ENCODE measurements at regions not wholly inside any gene's neighbourhood (a gene's known extent, or its start where the extent isn't known, plus 50 kb on each side); places are given as distances from the start of the nearest gene placed in this dataset.

DNA sequence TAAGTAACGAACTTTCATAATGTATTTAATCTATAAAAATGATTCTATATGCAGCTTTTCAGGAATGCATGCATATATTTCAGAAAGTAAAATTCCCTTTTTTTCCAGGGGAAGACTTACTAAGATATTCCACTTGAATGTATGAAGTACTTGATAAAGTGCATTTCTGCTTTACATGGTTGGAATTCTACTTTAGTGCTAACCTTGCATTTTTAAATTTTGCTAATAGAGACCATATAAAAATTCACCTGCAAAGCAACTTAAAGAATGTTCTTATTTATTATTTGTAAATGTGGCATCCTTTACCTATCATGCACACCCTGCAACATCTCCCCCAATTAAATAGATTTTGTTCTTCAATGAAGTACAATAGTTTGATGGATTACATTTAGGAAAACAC lies 392.8 kb downstream of the KCNJ2 start:
- 93% methylated on average over 1 of the region's 1 CpG for WGBS, 2 donors

DNA sequence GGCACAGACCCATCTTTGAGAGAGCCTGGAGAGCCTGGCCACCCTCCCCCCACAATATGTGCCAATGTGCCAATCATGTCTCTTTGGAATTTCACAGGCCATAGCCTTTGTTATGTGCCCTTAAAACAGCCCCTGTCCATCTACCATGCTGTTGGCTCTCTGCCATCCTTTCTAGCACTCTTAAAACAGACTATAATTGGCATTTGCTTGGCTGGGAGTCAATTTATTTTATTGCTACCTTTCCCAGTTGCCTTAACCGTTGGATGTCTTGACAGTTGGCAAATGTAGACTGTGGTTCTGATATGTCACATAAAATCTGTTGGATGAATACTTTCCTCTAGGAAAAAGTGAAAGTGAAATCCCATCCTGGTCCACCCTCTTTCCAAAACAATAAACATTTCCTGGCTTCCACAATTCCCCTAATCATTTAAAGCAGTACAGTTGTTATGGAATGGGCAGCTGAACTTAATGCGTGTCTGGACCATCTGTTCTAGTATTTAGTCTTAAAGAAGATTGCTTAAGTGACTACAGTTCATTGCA lies 394.0 kb downstream of the KCNJ2 start:
- no peak for DNase-seq (ENCODE audit: low spot score in 2 of 2)
- intact Hi-C loops (cut with DNase I; ENCODE audit: low total_unique reads), result no loop called here
- TF ChIP-seq POLR2A (IDR thresholded peaks at IDR 0.05), result no peak
- TF ChIP-seq, protein P1, sequence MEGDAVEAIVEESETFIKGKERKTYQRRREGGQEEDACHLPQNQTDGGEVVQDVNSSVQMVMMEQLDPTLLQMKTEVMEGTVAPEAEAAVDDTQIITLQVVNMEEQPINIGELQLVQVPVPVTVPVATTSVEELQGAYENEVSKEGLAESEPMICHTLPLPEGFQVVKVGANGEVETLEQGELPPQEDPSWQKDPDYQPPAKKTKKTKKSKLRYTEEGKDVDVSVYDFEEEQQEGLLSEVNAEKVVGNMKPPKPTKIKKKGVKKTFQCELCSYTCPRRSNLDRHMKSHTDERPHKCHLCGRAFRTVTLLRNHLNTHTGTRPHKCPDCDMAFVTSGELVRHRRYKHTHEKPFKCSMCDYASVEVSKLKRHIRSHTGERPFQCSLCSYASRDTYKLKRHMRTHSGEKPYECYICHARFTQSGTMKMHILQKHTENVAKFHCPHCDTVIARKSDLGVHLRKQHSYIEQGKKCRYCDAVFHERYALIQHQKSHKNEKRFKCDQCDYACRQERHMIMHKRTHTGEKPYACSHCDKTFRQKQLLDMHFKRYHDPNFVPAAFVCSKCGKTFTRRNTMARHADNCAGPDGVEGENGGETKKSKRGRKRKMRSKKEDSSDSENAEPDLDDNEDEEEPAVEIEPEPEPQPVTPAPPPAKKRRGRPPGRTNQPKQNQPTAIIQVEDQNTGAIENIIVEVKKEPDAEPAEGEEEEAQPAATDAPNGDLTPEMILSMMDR (IDR thresholded peaks at IDR 0.05), result no peak
- H3K4me3 ChIP-seq (ENCODE audit: low read depth, poor library complexity, severe bottlenecking), result no peak overlapping the region
- WGBS, 2 donors, result 28 to 33% methylated on average over 2 of the region's 2 CpGs

More for the DNA sequence above, 392.8 kb downstream of the KCNJ2 start:
- intact Hi-C loops (cut with DNase I; ENCODE audit: low total_unique reads), result no loop called here
- DNase-seq (ENCODE audit: low spot score in 2 of 2), result no peak
- TF ChIP-seq, protein P1 (IDR thresholded peaks at IDR 0.05), result no peak
- no peak for TF ChIP-seq POLR2A (IDR thresholded peaks at IDR 0.05)
- H3K4me3 ChIP-seq (ENCODE audit: low read depth, poor library complexity, severe bottlenecking), result no peak overlapping the region

DNA sequence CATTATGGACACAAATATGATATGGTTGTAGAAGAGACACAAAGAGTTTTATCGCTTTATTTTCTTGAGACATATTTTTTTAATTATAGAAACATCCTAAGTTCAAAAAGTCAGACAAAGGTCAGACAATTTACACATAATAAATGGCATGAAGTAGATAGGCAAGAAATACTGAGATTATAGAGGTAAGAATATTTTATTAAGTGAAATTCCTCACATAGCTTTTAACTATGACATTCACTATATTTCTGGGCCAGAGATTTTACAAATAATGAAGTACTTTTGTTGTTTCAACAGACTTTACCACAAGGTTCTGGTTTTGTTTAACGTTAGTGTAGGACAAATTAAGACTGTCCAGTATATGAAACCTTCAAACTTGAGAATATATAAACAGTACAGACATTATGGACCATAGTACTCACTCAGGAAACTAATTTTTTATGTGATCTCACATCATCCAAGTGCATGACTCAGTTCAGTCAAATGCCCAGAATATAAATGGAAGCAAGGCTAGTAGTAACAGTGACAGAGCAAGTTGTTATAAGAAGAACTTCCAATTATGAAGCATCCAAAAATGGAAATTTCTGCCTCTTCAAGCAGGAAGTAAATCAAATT lies 394.8 kb downstream of the KCNJ2 start:
- TF ChIP-seq, protein P1 (IDR thresholded peaks at IDR 0.05), result no peak
- TF ChIP-seq POLR2A (IDR thresholded peaks at IDR 0.05), result no peak
- intact Hi-C loops (cut with DNase I; ENCODE audit: low total_unique reads), result no loop called here
- H3K4me3 ChIP-seq (ENCODE audit: low read depth, poor library complexity, severe bottlenecking), result no peak overlapping the region
- no peak for DNase-seq (ENCODE audit: low spot score in 2 of 2)
- WGBS, 2 donors, result 60 to 69% methylated on average over 2 of the region's 2 CpGs

DNA sequence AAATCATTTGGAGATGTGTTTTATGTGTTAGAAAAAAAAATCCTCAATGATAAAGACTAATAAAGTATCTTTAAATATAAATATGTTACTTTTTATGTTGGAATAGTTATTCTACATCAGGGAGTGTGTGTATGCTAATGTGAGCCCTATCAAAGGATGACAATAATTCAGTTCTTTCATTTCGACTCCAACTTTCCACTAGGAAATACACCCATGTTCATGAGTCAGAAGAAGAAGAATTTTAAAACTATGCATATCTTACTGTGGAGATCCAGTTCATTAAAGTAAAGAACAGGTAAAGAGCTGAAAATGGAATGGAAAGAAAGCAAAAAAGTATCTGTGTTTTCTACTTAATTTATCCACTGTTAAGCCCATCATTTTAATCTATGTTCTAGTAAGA lies 399.8 kb downstream of the KCNJ2 start:
- DNase-seq (ENCODE audit: low spot score in 2 of 2), result no peak
- no peak overlapping the region for H3K4me3 ChIP-seq (ENCODE audit: low read depth, poor library complexity, severe bottlenecking)
- WGBS, 2 donors, result 52 to 53% methylated on average over 1 of the region's 1 CpG
- no peak for TF ChIP-seq POLR2A (IDR thresholded peaks at IDR 0.05)
- TF ChIP-seq, protein P1 (IDR thresholded peaks at IDR 0.05), result no peak
- intact Hi-C loops (cut with DNase I; ENCODE audit: low total_unique reads), result no loop called here

DNA sequence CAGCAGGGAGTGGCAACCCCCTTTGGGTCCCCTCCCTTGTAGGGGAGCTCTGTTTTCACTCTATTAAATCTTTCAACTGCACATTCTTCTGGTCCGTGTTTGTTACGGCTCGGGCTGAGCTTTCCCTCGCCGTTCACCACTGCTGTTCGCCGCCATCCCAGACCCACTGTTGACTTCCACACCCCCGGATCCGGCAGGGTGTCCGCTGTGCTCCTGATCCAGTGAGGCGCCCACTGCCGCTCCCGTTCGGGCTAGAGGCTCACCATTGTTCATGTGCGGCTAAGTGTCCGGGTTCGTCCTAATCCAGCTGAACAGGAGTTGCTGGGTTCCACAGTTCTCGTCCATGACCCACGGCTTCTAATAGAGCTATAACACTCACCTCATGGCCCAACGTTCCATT lies 408.1 kb downstream of the KCNJ2 start:
- TF ChIP-seq POLR2A (IDR thresholded peaks at IDR 0.05), result no peak
- TF ChIP-seq, protein P1 (IDR thresholded peaks at IDR 0.05), result no peak
- DNase-seq (ENCODE audit: low spot score in 2 of 2), result no peak
- H3K4me3 ChIP-seq (ENCODE audit: low read depth, poor library complexity, severe bottlenecking), result no peak overlapping the region
- intact Hi-C loops (cut with DNase I; ENCODE audit: low total_unique reads), result no loop called here
- WGBS, 2 donors, result 93 to 94% methylated on average over 20 of the region's 20 CpGs

DNA sequence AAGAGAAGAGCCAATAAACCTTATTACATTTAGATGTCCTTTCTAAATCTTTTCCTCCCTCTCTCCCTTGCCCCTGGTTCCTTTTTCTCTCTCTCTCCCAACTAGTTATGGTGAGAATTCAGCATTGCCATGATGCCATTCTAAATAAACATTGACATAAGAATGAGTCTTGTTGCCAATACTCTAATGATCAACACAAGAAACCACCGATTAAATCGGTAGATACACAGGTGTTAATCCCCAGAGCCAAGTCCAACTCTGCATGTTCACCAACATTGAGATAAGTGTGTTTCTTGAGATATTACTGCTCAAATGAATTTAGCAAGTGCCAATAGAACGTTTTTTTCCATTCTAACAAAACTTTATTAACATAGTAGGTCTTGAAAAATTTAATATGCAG lies 412.1 kb downstream of the KCNJ2 start:
- H3K4me3 ChIP-seq (ENCODE audit: low read depth, poor library complexity, severe bottlenecking), result no peak overlapping the region
- TF ChIP-seq, protein P1 (IDR thresholded peaks at IDR 0.05), result no peak
- TF ChIP-seq POLR2A (IDR thresholded peaks at IDR 0.05), result no peak
- intact Hi-C loops (cut with DNase I; ENCODE audit: low total_unique reads), result no loop called here
- no peak for DNase-seq (ENCODE audit: low spot score in 2 of 2)
- WGBS, 2 donors, result 67 to 80% methylated on average over 3 of the region's 3 CpGs
